Activated CD8-positive, alpha-beta memory T cell treated with anti-CD3 and anti-CD28 coated beads for 48 hours (primary cell): ENCODE measurements at regions not wholly inside any gene's neighbourhood (a gene's known extent, or its start where the extent isn't known, plus 50 kb on each side); places are given as distances from the start of the nearest gene placed in this dataset.

Experiments used
- DNase-seq, 3 experiments: peaks; one replicate each; pipeline ENCODE4 v3.0.0-alpha.2; 2020; ENCODE audit warnings: low read depth in 2 of 3, low spot score in 2 of 3

DNA sequence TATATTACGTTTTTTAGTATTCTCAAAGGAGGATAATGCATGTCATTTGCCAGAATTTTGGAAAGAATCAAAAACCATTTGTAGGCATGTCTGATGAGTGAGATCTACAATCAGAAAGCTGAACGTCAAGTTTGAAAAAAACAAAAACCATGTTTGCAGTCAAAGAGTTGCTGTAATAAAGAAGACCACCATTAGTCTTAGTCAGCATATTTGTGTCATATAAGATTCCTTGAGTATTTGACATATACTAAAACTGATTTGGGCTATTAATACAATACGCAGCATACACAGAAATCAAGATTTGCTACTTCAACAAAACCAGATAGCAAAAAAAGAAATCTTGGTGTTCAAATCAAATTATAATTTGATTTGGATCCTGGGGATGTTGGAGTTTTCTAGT lies 247.5 kb downstream of the SAMD5 start:
- no peak for DNase-seq

DNA sequence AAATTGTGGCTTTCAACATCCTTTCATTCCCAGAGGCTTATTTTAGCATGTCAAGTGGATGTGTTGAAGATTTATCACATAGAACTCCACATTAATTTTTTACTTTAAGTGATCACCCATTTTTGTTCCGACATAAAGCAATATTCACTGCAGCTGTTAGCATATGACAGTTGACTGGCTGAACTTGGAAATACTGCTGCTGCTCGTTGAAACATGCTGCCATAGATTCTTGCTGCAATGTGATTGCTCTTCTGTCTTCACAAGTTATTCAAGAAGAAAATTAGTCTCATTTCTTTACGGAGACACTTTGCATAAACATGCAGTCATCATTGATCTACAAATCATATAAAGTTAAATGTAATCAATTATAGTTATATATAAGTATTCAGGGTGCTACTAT lies 248.4 kb downstream of the SAMD5 start:
- no peak for DNase-seq

DNA sequence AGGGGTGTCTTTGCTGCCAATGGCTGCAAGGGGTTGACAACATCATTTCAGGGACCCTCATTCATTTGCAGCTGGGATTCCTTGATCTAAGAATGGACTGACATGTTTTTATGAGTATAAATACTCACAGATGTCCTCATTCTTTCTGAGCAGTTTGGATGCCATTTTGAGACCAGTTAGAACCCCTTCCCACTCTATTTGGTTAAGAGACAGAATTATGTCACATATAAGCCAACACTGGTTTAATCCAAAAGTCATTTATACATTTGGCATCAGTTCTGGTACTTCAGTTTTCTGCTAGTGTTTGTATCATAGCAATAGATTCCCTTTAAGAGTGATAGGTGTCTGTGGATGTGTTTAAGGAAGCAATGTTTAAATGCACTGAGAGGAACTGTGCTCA lies 248.8 kb downstream of the SAMD5 start:
- DNase-seq = no peak

DNA sequence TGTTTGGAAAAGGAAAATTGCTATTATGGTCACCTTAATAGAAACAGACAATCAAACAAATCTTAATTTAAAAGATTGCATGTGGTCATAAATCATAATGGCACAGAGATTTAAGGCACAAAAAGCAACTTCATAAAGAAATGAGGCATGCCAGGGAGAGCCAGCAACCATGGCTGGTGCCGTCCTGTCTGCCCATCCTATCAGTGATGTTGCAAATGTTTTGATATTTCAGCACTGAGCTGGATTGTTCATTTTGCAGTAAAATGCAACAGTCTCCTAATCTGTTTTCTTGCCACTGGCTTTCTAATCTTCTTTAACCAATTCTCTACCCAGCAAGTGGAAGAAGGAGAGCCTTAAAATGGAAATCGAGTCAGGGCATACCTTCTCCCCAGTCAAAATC lies 249.8 kb downstream of the SAMD5 start:
- DNase-seq = no peak

DNA sequence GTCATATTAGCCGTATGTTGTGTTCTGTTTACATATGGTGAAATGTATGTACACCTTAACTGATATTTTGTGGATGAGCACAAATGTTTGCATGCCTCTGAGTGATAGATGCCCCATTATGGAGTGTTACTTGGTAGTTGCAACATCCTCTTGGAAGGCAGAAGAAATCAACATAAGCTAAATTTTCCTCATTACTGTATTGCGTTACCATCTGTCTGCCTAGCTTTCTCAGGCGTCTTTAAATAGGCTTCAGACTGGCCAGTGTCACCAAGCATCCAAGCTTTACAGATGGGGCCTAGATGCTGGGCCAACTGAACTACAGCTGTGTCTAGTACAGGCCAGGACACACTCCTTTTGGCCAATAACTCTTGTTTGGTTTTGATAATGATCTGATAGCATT lies 250.6 kb downstream of the SAMD5 start:
- DNase-seq = no peak

DNA sequence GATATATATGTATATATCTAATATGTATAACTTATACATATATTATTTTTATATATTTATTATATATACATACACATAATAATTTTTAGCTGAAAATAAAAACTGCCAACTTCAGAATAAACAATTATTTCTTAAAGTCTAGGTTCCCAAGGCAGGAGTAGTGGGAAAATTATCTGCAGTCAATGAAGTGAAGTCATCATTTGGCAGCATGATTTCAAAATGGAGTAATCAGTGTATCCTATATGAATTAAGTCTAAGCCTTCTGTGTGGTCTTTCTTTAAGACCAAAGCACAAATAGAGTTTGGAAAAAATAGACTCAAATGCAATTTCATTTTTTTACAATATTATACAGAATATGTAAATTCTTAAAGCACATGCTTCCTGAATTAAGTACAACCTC lies 251.0 kb downstream of the SAMD5 start:
- no peak for DNase-seq

DNA sequence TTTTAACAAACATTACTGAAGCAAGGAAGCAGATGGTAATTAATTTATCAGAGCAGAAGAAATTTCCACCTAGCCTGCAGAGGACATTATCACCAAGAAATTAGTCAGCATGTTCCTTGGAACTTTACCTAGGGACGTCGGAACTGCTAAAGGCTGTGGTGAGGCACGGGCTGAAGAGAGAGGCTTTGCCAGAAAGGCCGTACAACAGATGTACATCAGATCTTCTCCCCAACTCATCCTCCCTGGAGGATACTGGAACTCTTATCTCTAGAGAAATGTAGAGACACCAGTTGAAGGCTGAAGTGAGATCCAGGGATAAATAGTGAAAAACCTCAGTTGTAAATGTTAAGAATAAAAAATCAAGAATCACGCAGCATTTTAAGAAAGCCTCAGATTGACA lies 257.1 kb downstream of the SAMD5 start:
- no peak for DNase-seq

DNA sequence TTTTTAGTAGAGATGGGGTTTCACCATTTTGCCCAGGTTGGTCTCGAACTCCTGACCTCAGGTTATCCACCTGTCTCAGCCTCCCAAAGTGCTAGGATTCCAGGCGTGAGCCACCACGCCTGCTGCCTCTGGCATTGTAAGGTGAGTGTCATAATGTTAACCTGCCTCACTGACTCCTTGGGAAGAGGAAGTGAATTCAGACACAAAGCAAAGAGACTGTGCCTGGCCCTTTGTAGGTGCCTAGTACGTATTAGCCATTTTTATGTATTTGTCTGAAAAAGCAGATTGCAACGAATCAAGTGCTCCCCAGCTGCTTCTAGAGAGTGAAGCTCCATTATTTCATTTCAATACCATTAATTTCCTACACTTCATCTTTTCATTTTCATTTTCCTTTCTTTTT lies 260.5 kb downstream of the SAMD5 start:
- no peak for DNase-seq

DNA sequence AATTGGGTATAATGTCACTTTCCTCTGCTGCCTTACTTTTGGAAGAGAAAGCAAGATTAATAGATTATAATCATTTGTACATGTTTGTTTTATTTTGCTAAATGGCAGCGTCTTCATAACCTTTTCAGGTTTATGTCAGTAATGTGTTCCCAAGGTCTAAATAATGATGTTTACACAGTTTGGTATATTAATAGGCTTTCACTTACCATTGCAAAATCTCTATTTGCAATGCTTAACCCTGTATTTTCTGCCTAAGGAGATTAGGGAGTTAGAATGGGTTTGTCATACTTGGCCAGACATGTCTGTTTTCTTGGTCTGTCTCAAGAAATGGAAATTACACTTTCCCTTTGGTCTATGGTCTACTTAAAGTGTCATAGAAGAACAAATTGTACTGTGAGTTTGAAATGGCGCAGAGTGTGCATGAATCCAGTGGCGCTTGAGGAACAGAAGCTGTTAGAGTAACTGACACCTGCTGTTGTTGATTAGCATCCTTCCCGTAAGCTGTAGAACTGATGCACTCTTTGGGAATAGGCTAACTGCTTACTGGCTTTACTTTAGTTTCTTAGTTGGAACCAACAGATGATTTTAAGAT lies 261.1 kb downstream of the SAMD5 start:
- DNase-seq = no peak

DNA sequence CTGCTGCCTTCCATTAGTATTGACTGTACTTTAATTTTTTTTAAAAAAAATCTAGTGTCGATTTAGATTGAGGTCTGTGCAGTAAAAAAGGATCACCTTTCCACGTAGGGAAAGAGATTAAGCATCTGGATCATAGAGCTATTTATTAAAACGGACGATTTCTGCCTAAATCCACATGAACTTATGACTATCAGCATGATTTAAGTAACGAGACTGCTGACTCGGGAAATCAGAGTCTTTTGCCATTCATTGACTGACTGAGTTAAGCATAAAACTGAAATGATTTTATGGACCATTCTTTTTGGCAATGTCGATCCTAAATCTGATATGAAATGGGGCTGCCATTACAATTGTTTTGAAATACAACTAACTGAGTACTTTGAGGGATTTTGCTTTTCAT lies 261.7 kb downstream of the SAMD5 start:
- DNase-seq = no peak

DNA sequence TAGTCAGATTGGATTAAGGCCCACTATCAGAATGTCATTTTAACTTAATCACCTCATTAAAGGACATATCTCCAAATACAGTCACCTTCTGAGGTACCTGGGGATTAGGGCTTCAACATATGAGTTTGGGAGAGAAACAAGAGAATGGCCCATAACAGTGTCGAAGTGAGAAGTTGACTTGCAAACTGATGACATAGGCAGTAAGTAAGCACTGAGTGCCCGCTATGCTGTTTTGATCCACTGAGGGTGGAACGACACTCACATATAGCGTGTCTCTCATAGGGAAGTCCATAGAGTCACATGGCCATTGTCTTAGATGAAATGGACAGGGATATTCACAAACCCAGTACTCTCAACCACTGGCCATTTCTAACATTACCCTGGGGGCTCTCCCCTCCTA lies 264.2 kb downstream of the SAMD5 start:
- no peak for DNase-seq

DNA sequence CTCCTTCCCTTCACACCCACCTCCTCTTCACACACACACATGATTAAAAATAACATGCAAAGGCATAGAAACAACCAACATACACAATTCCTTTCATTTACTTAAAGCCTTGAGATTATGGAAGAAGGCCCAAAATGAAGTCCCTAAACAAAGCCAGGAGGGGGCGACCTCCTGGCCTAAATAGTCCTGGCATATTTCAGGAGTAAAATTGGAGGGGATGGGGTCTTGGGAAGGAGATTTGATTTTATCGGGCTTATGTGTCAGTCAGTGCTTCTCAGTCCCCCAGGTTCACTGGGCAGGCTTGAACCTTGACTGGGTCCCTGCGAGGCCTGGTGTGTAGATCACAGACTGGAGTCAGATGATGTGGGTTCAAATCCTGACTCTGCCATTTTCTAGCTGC lies 266.4 kb downstream of the SAMD5 start:
- DNase-seq = no peak

DNA sequence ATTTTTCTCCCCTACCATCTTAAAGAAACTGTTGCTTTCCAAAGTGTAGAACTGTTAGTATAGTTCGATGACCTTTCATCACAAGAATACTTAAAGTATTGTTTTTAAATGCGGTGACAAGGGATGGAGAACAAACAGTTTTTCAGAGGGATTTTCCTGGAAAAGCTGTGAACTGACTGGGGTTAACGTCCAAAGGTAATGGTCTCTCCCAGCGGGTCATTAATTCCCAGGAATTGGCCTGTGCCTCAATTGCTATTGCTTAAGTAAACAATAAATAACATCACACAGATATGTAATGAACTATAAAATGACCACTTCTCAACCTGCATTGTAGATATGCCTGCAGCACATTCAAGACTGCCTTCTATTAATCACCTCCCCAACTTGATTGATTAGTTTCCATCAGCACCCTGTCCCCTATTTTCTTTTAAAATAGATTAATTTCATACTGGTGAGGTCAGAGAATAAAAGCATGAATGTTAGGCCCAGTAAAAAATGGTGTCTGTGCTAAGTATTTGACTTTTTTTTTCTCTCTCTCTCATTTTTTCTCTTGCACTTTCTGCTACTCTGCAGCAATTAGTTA lies 268.2 kb downstream of the SAMD5 start:
- no peak for DNase-seq

DNA sequence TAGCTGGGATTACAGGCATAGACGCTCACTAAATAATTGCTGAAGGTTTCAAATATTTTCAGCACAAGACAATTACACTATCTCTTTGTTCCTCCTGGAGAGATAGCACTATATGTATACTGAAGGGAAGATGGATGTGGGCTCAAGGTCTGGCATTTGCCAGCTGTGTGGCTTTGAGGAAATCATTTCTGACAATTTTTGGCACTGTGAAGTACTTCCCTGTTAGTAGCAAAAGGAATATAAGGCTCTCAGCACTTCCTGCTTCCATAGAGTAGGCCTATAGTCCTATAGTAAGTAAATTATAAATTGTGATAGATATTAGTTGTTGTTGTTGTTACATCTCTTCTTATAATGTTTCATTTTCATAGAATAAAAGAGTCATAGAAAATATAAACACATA lies 271.1 kb downstream of the SAMD5 start:
- DNase-seq = no peak

DNA sequence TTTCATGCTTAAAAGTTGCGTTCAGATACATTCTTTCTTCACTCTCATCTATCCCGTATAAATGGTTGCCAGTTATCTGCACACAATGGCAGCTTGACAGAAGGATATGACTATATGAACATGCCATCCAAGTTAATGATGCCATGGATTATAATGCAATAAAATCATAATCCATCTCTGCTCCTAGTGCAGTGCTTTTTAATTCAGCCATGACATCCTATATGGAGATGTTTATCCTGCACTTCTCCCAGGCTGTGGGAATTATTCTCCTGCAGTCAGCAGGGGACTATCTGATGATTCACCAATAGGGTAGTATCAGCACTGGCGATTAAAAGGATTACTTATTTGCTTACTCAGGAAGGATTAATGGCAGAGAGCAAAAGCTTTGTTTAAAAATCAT lies 273.8 kb downstream of the SAMD5 start:
- DNase-seq = no peak

DNA sequence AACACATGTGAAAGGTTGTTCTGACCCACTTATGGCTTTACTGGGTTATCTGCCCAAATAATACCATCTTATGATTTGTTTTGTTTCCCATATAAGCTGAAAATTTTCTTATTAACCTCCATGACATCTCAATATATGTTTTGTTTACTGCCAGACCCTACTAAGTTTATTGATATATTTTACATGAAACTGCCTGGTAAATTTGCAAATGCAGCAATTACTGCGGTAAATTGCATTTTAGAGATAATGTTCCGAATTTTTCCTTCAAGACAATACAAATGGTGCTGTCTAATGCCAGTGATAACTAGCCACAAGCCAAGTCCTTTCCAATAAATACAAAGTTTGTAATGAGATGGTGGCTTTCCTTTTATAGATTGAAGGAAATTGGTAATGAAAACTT lies 275.9 kb downstream of the SAMD5 start:
- DNase-seq = no peak

DNA sequence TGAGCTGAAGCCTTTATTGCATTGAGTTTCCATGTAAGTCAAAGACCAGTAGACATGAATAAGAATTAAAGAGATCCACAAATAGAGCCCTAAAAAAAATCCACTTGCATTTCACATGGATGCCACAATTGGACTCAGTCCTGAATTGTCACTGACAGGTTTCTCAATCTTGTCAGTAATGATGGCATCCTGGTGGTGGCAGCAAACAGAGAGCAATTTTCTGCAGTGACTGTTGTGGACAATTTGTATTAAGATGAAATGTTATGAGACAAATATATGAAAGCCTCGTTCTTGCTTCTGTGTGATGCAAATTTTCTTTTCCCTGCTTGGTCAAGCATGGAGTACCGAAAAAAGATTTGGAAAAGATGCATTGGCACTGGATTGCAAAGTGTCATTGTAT lies 278.9 kb downstream of the SAMD5 start:
- DNase-seq = no peak

DNA sequence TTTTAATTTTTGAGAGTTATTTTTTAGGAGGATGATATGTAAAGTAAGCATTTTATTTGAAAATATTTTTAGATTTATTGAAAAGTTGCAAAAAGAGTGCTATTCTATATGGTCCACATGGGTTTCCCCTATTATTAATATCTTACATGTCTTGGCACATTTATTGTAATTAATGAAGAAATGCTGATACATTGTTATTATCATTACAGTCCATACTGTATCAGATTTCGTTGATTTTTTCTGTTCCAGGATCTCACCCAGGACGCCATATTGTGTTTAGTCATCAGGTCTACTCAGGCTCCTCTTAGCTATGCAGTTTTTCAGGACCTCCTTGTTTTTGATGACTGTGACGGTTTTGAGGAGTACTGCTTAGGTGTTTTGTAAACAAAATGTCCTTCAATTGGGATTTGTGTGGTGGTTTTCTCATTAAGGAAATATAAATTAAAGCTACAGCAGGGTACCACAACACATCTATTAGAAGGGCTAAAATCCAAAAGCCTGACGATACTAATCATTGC lies 281.0 kb downstream of the SAMD5 start:
- no peak for DNase-seq

DNA sequence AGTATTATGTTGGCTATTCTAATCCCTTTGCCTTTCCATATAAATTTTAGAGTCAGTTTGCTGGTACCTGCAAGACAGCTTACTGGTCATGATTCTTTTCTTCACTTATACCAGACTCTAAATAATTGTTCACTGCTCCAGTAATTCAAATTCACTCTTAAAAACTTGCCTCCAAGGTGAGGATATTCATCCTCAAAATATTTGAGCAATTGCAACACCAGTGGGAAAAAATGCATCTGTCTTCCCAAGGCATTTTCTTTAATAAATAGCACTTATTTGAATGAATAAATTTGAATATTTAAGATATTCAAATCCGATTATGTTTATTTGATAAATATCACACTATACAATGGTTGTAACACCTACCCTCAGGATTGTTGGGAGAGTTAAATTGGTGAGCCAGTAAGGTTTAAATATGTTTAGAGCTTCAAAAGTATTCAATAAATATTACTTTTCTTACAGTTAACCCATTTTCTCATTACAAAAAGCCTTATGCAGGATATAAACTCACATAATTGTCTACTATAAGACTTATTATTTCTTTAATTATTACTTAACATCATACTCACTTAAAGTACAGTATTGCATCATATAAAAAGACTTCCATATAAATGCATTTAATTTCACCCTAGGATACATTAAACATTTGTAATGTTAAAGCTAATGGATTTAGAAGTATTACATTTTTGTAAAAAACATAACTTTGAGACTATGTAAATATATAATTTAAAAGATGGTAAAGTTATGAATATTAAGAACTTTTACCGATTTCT lies 285.6 kb downstream of the SAMD5 start:
- no peak for DNase-seq

DNA sequence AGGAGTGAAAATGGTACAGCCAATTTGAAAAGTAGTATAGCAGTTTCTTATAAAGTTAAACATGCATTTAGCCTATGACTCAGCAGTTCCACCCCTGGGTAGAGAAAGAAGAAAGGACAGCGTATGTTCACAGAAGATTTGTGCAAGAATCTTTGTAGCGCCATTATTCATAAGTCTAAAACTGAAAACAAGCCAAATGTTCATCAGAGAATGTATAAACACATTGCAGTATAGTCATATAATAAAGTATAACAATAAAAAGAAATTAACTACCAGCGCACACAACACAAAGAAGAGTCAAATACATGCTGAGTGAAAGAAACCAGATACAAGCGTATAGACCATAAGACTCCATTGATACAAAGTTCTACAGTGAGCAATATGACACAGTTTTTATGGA lies 294.0 kb downstream of the SAMD5 start:
- no peak for DNase-seq

DNA sequence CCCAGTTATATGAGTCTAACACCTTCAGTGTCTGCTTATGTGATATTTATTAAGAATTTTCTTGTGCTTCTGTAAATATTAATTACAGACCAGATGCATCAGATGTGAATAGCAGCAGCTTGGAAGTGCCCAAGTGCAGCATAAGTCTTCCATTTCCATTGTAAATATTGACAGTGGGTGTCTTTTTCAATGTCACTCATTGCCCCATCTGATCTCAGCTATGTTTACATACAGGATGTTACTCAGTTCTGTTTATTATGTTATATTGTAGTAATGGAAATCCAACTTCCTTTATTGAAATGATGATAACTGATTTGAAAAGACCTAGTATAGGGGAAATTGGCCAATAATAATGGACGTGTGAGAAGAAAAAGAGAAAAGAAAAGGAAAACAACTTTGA lies 296.7 kb downstream of the SAMD5 start:
- no peak for DNase-seq

DNA sequence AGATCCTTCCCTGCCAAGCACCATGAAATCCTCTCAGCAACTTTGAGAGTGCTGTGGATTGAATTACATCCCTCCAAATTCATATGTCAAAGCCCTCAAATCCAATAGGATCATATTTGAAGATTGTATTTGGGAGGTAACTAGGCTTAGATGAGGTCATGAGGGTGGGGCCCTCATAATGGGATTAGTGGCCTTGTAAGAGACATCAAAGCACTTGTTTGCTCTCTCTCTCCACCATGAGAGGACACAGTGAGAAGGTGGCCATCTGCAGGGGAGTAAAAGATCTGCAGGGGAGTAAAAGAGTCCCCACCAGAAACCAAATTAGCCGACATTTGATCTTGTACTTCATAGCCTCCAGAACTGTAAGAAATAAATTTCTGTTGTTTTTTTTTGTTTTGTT lies 298.2 kb downstream of the SAMD5 start:
- no peak for DNase-seq

DNA sequence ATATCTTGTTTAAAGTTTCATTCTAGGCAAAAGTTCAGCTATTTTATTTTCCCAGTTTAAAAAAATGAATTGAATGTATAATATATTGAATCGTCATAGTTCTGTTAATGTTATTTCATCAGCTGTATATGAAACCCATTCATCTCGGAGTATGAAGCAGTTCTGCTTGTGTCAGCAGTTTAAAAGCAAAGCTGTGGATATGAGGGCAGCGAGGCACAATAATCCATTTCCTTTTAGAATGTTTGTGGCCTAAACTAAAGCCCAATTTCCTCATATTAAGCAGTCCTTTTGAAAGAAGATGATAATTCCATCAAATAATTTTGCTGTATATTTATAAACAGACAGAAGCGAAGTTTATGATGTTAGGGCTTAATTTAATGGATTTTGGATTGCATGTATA lies 300.1 kb downstream of the SAMD5 start:
- DNase-seq = no peak
